ENCODE measurements at regions not wholly inside any gene's neighbourhood (a gene's known extent, or its start where the extent isn't known, plus 50 kb on each side); places are given as distances from the start of the nearest gene placed in this dataset.
A peak's percentile ranks its signal among the peaks of the same experiment; 100 is the strongest.

- TF ChIP-seq, protein P1, sequence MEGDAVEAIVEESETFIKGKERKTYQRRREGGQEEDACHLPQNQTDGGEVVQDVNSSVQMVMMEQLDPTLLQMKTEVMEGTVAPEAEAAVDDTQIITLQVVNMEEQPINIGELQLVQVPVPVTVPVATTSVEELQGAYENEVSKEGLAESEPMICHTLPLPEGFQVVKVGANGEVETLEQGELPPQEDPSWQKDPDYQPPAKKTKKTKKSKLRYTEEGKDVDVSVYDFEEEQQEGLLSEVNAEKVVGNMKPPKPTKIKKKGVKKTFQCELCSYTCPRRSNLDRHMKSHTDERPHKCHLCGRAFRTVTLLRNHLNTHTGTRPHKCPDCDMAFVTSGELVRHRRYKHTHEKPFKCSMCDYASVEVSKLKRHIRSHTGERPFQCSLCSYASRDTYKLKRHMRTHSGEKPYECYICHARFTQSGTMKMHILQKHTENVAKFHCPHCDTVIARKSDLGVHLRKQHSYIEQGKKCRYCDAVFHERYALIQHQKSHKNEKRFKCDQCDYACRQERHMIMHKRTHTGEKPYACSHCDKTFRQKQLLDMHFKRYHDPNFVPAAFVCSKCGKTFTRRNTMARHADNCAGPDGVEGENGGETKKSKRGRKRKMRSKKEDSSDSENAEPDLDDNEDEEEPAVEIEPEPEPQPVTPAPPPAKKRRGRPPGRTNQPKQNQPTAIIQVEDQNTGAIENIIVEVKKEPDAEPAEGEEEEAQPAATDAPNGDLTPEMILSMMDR (IDR thresholded peaks at IDR 0.05) = no peak
- no peaks in the 10 kb centered on the region for H3K9me3 Mint-ChIP-seq (ENCODE audit: low read depth)
- H3K36me3 Mint-ChIP-seq (ENCODE audit: low read depth) = no peaks in the 10 kb centered on the region
- H3K27me3 Mint-ChIP-seq (ENCODE audit: low read depth) = no peaks in the 10 kb centered on the region
- H3K27ac Mint-ChIP-seq (ENCODE audit: unreplicated experiment) = no peak overlapping the region
- DNase-seq (ENCODE audit: low spot score) = no peak
- peaks cover 32% of the 10 kb centered on the region for H3K4me1 Mint-ChIP-seq (ENCODE audit: low read depth)
- H3K4me3 Mint-ChIP-seq (ENCODE audit: unreplicated experiment) = no peak overlapping the region
Measured at GRCh38 chr2:20150110-20150706, 74.7 kb downstream of the SDC1 start.

GRCh38 chr2:20149703-20150030 lies 75.3 kb downstream of the SDC1 start:
- TF ChIP-seq, protein P1 (IDR thresholded peaks at IDR 0.05) = no peak
- Mint-ChIP-seq H3K36me3 (ENCODE audit: low read depth) (no peaks in the 10 kb centered on the region), H3K4me3 (ENCODE audit: unreplicated experiment) (no peak overlapping the region), H3K27me3 (ENCODE audit: low read depth) (no peaks in the 10 kb centered on the region), H3K27ac (ENCODE audit: unreplicated experiment) (peak overlapping the region; percentile 86), H3K9me3 (ENCODE audit: low read depth) (no peaks in the 10 kb centered on the region), H3K4me1 (ENCODE audit: low read depth) (peaks cover 32% of the 10 kb centered on the region)
- no peak for DNase-seq (ENCODE audit: low spot score)

GRCh38 chr2:20148923-20149702 lies 75.8 kb downstream of the SDC1 start:
- Mint-ChIP-seq H3K4me3 (ENCODE audit: unreplicated experiment) (no peak overlapping the region), H3K27ac (ENCODE audit: unreplicated experiment) (peak overlapping the region; percentile 86), H3K27me3 (ENCODE audit: low read depth) (no peaks in the 10 kb centered on the region), H3K4me1 (ENCODE audit: low read depth) (peaks cover 32% of the 10 kb centered on the region), H3K36me3 (ENCODE audit: low read depth) (no peaks in the 10 kb centered on the region), H3K9me3 (ENCODE audit: low read depth) (no peaks in the 10 kb centered on the region)
- DNase-seq (ENCODE audit: low spot score) = no peak
- TF ChIP-seq, protein P1 (IDR thresholded peaks at IDR 0.05) = no peak

- H3K4me3 Mint-ChIP-seq (ENCODE audit: unreplicated experiment) = no peak overlapping the region
- DNase-seq (ENCODE audit: low spot score) = no peak
- peaks cover 32% of the 10 kb centered on the region for H3K4me1 Mint-ChIP-seq (ENCODE audit: low read depth)
- no peaks in the 10 kb centered on the region for H3K36me3 Mint-ChIP-seq (ENCODE audit: low read depth)
- H3K27ac Mint-ChIP-seq (ENCODE audit: unreplicated experiment) = peak overlapping the region; percentile 86
- TF ChIP-seq, protein P1 (IDR thresholded peaks at IDR 0.05) = no peak
- no peaks in the 10 kb centered on the region for H3K9me3 Mint-ChIP-seq (ENCODE audit: low read depth)
- no peaks in the 10 kb centered on the region for H3K27me3 Mint-ChIP-seq (ENCODE audit: low read depth)
Measured at GRCh38 chr2:20148426-20148922, 76.5 kb downstream of the SDC1 start.

GRCh38 chr2:20147351-20147750 lies 77.6 kb downstream of the SDC1 start:
- Mint-ChIP-seq H3K9me3 (ENCODE audit: low read depth) (no peaks in the 10 kb centered on the region), H3K27ac (ENCODE audit: unreplicated experiment) (no peak overlapping the region), H3K4me1 (ENCODE audit: low read depth) (peaks cover 37% of the 10 kb centered on the region), H3K27me3 (ENCODE audit: low read depth) (no peaks in the 10 kb centered on the region), H3K36me3 (ENCODE audit: low read depth) (no peaks in the 10 kb centered on the region), H3K4me3 (ENCODE audit: unreplicated experiment) (no peak overlapping the region)
- TF ChIP-seq, protein P1 (IDR thresholded peaks at IDR 0.05) = no peak
- no peak for DNase-seq (ENCODE audit: low spot score)
